ENCODE measurements at regions not wholly inside any gene's neighbourhood (a gene's known extent, or its start where the extent isn't known, plus 50 kb on each side); places are given as distances from the start of the nearest gene placed in this dataset.
A peak's percentile ranks its signal among the peaks of the same experiment; 100 is the strongest.

DNA sequence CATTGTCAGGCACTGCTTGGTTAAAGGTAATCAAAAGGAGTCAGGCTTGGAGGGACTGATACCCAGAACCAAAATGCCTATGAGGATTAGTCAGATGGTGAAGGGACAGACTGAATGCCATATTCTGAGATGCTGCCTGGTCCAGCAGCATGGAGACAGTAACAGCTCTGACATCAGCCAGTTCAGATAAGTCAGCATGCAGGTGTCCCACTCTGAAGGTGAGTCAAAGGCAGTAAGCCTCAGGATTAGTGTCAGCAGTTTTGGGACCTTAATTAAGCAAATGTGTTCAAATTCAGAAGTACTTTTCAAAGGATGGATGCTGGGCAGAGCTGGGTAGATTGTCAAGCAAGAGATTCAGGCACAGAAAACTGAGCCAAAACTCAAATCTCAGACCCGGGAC lies 198.4 kb downstream of the RPS12 start:
- Histone ChIP-seq H3K27me3 (ENCODE audit: control insufficient read depth, insufficient read depth, low read length) (no peaks in the 10 kb centered on the region), H3K9me3 (ENCODE audit: control insufficient read depth, insufficient read depth, low read length) (no peaks in the 10 kb centered on the region), H3K27ac (ENCODE audit: low read depth, low read length) (no peak overlapping the region), H3K4me3 (ENCODE audit: low read depth, low read length) (no peak overlapping the region)
- CTCF ChIA-PET = no interaction called here
- no peak for DNase-seq (ENCODE audit: low read depth, low spot score)
- TF ChIP-seq CTCF (IDR thresholded peaks at IDR 0.05; ENCODE audit: low read depth, low read length) = no peak
- POLR2A ChIA-PET = no interaction called here

DNA sequence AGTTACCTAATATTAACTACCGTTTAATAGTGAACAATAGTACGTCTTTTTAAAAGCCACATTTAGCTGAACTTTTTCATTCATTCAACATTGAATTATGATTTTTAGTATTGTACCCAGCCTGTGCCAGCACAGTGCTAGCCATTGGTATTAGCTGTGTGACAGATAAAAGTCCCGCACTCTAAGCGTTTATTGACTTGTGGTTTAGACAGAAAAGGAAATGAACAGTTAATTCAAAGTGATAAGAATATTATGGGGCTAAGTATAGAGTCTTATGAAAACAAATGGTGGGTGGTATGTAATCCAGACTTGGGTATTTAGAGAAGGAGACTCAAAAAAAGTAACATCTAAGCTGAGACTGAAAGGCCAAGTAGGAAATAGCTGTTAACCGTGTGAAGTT lies 202.3 kb downstream of the RPS12 start:
- no peak overlapping the region for H3K27ac ChIP-seq (ENCODE audit: low read depth, low read length)
- ChIA-PET CTCF (no interaction called here), POLR2A (no interaction called here)
- DNase-seq (ENCODE audit: low read depth, low spot score) = no peak
- H3K27me3 ChIP-seq (ENCODE audit: control insufficient read depth, insufficient read depth, low read length) = no peaks in the 10 kb centered on the region
- TF ChIP-seq CTCF (IDR thresholded peaks at IDR 0.05; ENCODE audit: low read depth, low read length) = no peak
- H3K9me3 ChIP-seq (ENCODE audit: control insufficient read depth, insufficient read depth, low read length) = no peaks in the 10 kb centered on the region
- no peak overlapping the region for H3K4me3 ChIP-seq (ENCODE audit: low read depth, low read length)

GRCh38 chr6:133017581-133017980 lies 203.2 kb downstream of the RPS12 start:
- DNase-seq (ENCODE audit: low read depth, low spot score) = peak; percentile 15
- no peaks in the 10 kb centered on the region for H3K9me3 ChIP-seq (ENCODE audit: control insufficient read depth, insufficient read depth, low read length)
- no peak overlapping the region for H3K27ac ChIP-seq (ENCODE audit: low read depth, low read length)
- H3K27me3 ChIP-seq (ENCODE audit: control insufficient read depth, insufficient read depth, low read length) = no peaks in the 10 kb centered on the region
- POLR2A ChIA-PET = no interaction called here
- CTCF ChIA-PET = no interaction called here
- H3K4me3 ChIP-seq (ENCODE audit: low read depth, low read length) = no peak overlapping the region
- no peak for TF ChIP-seq CTCF (IDR thresholded peaks at IDR 0.05; ENCODE audit: low read depth, low read length)

DNA sequence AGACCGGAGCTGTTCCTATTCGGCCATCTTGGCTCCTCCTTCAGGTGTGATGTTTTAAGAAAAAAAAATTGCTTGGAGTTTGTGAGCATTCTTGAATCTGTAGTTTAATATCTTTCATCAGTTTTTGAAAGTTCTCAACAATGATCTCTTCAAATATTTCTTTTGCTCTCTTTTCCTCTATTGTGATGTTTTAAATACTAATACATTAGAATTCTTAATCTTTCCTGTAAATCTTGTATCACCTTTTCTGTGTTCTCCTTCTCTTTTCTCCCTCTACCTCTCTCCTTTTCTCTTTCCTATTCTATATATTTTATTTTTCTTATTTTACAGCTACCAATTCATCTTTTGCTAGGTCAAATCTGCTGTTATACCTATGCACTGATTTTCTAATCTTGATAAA lies 212.3 kb downstream of the RPS12 start:
- Histone ChIP-seq H3K9me3 (ENCODE audit: control insufficient read depth, insufficient read depth, low read length) (no peaks in the 10 kb centered on the region), H3K4me3 (ENCODE audit: low read depth, low read length) (no peak overlapping the region), H3K27ac (ENCODE audit: low read depth, low read length) (no peak overlapping the region), H3K27me3 (ENCODE audit: control insufficient read depth, insufficient read depth, low read length) (no peaks in the 10 kb centered on the region)
- CTCF ChIA-PET = no interaction called here
- no peak for TF ChIP-seq CTCF (IDR thresholded peaks at IDR 0.05; ENCODE audit: low read depth, low read length)
- POLR2A ChIA-PET = no interaction called here
- DNase-seq (ENCODE audit: low read depth, low spot score) = no peak

- H3K9me3 ChIP-seq (ENCODE audit: control insufficient read depth, insufficient read depth, low read length) = no peaks in the 10 kb centered on the region
- no peak overlapping the region for H3K4me3 ChIP-seq (ENCODE audit: low read depth, low read length)
- no peak overlapping the region for H3K27ac ChIP-seq (ENCODE audit: low read depth, low read length)
- CTCF ChIA-PET = no interaction called here
- TF ChIP-seq CTCF (IDR thresholded peaks at IDR 0.05; ENCODE audit: low read depth, low read length) = no peak
- DNase-seq (ENCODE audit: low read depth, low spot score) = no peak
- POLR2A ChIA-PET = no interaction called here
- H3K27me3 ChIP-seq (ENCODE audit: control insufficient read depth, insufficient read depth, low read length) = no peaks in the 10 kb centered on the region
These were observed 207.9 kb upstream of the EYA4 start for GRCh38 chr6:133033263-133033662.

Measured in AG04450 (cell line).